Testis (tissue), 2 donors: ENCODE measurements at regions not wholly inside any gene's neighbourhood (a gene's known extent, or its start where the extent isn't known, plus 50 kb on each side); places are given as distances from the start of the nearest gene placed in this dataset.

ENCODE experiments used
- DNase-seq: peaks from one replicate; pipeline ENCODE4 v3.0.0-alpha.2; 2019
- H3K27ac ChIP-seq, 2 donors: fragments of 200-600 bp; sonication (generic); one replicate each; pipeline ENCODE4 v1.5.1; 2019
- H3K27me3 ChIP-seq: fragments of 200-600 bp; sonication (generic); one replicate; pipeline ENCODE4 v1.5.1; 2019
- H3K36me3 ChIP-seq: fragments of 200-600 bp; sonication (generic); one replicate; pipeline ENCODE4 v1.5.1; 2017; ENCODE audit warnings: low read depth; ENCODE audit errors: missing control alignments
- H3K4me1 ChIP-seq: fragments of 200-600 bp; sonication (generic); one replicate; pipeline ENCODE4 v1.5.1; 2019
- H3K4me3 ChIP-seq, 2 donors: fragments of 200-600 bp; sonication (generic); one replicate each; pipeline ENCODE4 v1.5.1; 2017 to 2019
- H3K9me3 ChIP-seq: fragments of 200-600 bp; sonication (generic); one replicate; pipeline ENCODE4 v1.5.1; 2017
- CTCF ChIP-seq, 3 experiments: fragments of 450-650 bp in 2 of 3; fragments of 200-600 bp in 1 of 3; sonication (generic) in 1 of 3; IDR thresholded peaks; one replicate each; pipeline ENCODE4 v1.5.1; 2016 to 2019; ENCODE audit warnings: antibody characterized with exemption in 3 of 3, mild to moderate bottlenecking in 2 of 3, moderate library complexity in 1 of 3
- POLR2A ChIP-seq: fragments of 450-650 bp; IDR thresholded peaks from one replicate; pipeline ENCODE4 v1.6.1; 2017; ENCODE audit warnings: antibody characterized with exemption, mild to moderate bottlenecking, moderate library complexity
- WGBS, 2 donors: methylation state at CpG; one replicate each; pipeline ENCODE4 v1.1.5; 2018; 5-methylcytosine and 5-hydroxymethylcytosine counted together
- intact Hi-C: fragments of 100-400 bp; cut with DNase I; formaldehyde crosslinking; loops from one replicate; pipeline ENCODE4 v1.15.1; 2023; ENCODE audit warnings: low total_unique reads

- intact Hi-C loops, result no loop called here
- H3K27ac ChIP-seq, result no peak overlapping the region
- no peaks in the 10 kb centered on the region for H3K27me3 ChIP-seq
- H3K4me3 ChIP-seq, result no peak overlapping the region
- H3K4me1 ChIP-seq, result no peaks in the 10 kb centered on the region
- DNase-seq, result no peak
- H3K9me3 ChIP-seq, result no peaks in the 10 kb centered on the region
- WGBS, 2 donors, result 93 to 99% methylated on average over 8 of the region's 8 CpGs
- TF ChIP-seq CTCF (IDR thresholded peaks at IDR 0.05), result no peak
- no peak for TF ChIP-seq POLR2A
- H3K36me3 ChIP-seq, result no peaks in the 10 kb centered on the region
Observed at GRCh38 chr14:101435546-101435945, 125.7 kb upstream of the DIO3 start.

- no peaks in the 10 kb centered on the region for H3K4me1 ChIP-seq
- DNase-seq, result no peak
- no peak for TF ChIP-seq POLR2A
- TF ChIP-seq CTCF (IDR thresholded peaks at IDR 0.05), result no peak
- no peaks in the 10 kb centered on the region for H3K9me3 ChIP-seq
- no peak overlapping the region for H3K27ac ChIP-seq
- intact Hi-C loops, result no loop called here
- 76 to 80% methylated on average over 3 of the region's 3 CpGs for WGBS, 2 donors
- H3K27me3 ChIP-seq, result no peaks in the 10 kb centered on the region
- H3K36me3 ChIP-seq, result no peaks in the 10 kb centered on the region
- no peak overlapping the region for H3K4me3 ChIP-seq
Observed at GRCh38 chr14:101439023-101439422, 122.3 kb upstream of the DIO3 start.

- WGBS, 2 donors, result 53 to 71% methylated on average over 6 of the region's 6 CpGs
- no peaks in the 10 kb centered on the region for H3K4me1 ChIP-seq
- intact Hi-C loops, result no loop called here
- DNase-seq, result no peak
- H3K27me3 ChIP-seq, result no peaks in the 10 kb centered on the region
- TF ChIP-seq POLR2A (no peak), CTCF (IDR thresholded peaks at IDR 0.05) (no peak)
- no peaks in the 10 kb centered on the region for H3K36me3 ChIP-seq
- H3K9me3 ChIP-seq, result no peaks in the 10 kb centered on the region
- no peak overlapping the region for H3K27ac ChIP-seq
- H3K4me3 ChIP-seq, result no peak overlapping the region
Observed at GRCh38 chr14:101440496-101440895, 120.8 kb upstream of the DIO3 start.

- WGBS, 2 donors, result 56 to 71% methylated on average over 16 of the region's 16 CpGs
- TF ChIP-seq POLR2A (no peak), CTCF (IDR thresholded peaks at IDR 0.05) (no peak)
Observed at GRCh38 chr14:101441710-101442109, 119.6 kb upstream of the DIO3 start.

GRCh38 chr14:101442451-101442850, 118.8 kb upstream of the DIO3 start:
- WGBS, 2 donors, result 62 to 67% methylated on average over 16 to 21 of the region's 21 CpGs
- Histone ChIP-seq H3K4me1 (no peaks in the 10 kb centered on the region), H3K27ac (no peak overlapping the region), H3K9me3 (no peaks in the 10 kb centered on the region), H3K36me3 (no peaks in the 10 kb centered on the region), H3K27me3 (no peaks in the 10 kb centered on the region), H3K4me3 (peak overlapping the region in 1 of 2 donors; percentile 11)
- intact Hi-C loops, result no loop called here
- no peak for DNase-seq
- no peak for TF ChIP-seq POLR2A
- no peak for TF ChIP-seq CTCF (IDR thresholded peaks at IDR 0.05)

More at GRCh38 chr14:101441710-101442109, 119.6 kb upstream of the DIO3 start:
- Histone ChIP-seq H3K4me1 (no peaks in the 10 kb centered on the region), H3K4me3 (peak overlapping the region in 1 of 2 donors; percentile 11), H3K9me3 (no peaks in the 10 kb centered on the region), H3K27ac (no peak overlapping the region), H3K36me3 (no peaks in the 10 kb centered on the region), H3K27me3 (no peaks in the 10 kb centered on the region)
- DNase-seq, result no peak
- intact Hi-C loops, result no loop called here
